Breast epithelium (tissue), 4 donors: ENCODE measurements at regions not wholly inside any gene's neighbourhood (a gene's known extent, or its start where the extent isn't known, plus 50 kb on each side); places are given as distances from the start of the nearest gene placed in this dataset.
"Not testable (repeated sequence)": the region's sequence is repeated elsewhere in the genome, so short reads cannot be mapped to it uniquely, and the experiment has no call there.

ENCODE experiments used
- DNase-seq, 2 donors: peaks; one replicate each; pipeline ENCODE4 v3.0.0-alpha.2; 2019; ENCODE audit warnings: low spot score in 2 of 2
- H3K27ac ChIP-seq, 2 donors: fragments of 200-600 bp; sonication (generic) in 1 of 2; one replicate each; pipeline ENCODE4 v1.5.1; 2016 to 2019; ENCODE audit warnings: mild to moderate bottlenecking in 1 of 2
- H3K27me3 ChIP-seq, 2 donors: fragments of 200-600 bp; sonication (generic) in 1 of 2; one replicate each; pipeline versions ENCODE4 v1.5.1 to v1.6.0; 2017 to 2019; ENCODE audit warnings: control low read depth in 1 of 2, mild to moderate bottlenecking in 1 of 2
- H3K36me3 ChIP-seq: fragments of 200-600 bp; one replicate; pipeline ENCODE4 v1.5.1; 2019
- H3K4me1 ChIP-seq, 2 donors: fragments of 200-600 bp; sonication (generic); one replicate each; pipeline ENCODE4 v1.5.1; 2016 to 2019; ENCODE audit warnings: control low read depth in 1 of 2
- H3K4me3 ChIP-seq, 3 donors: fragments of 200-600 bp; sonication (generic); 1 replicate in 2 of 3; 2 replicates in 1 of 3; pipeline ENCODE4 v1.5.1; 2016 to 2019; ENCODE audit warnings: mild to moderate bottlenecking in 3 of 3, moderate library complexity in 2 of 3
- H3K9me3 ChIP-seq, 2 donors: fragments of 200-600 bp; sonication (generic) in 1 of 2; one replicate each; pipeline ENCODE4 v1.5.1; 2016 to 2019; ENCODE audit warnings: control low read depth in 1 of 2
- POLR2A ChIP-seq: fragments of 450-650 bp; IDR thresholded peaks from one replicate; pipeline ENCODE4 v1.6.1; 2016; ENCODE audit warnings: antibody characterized with exemption, mild to moderate bottlenecking, moderate library complexity
- POLR2AphosphoS5 ChIP-seq, 3 donors: sonication (generic); formaldehyde crosslinking; IDR thresholded peaks; one replicate each; pipeline ENCODE4 v1.6.1; 2017; ENCODE audit warnings: antibody characterized with exemption in 3 of 3
- intact Hi-C: fragments of 100-400 bp; cut with DNase I; formaldehyde crosslinking; loops from one replicate; pipeline ENCODE4 v1.15.1; 2023; ENCODE audit warnings: low total_unique reads
- TF ChIP-seq, protein P1 (sequence below), 3 donors: fragments of 450-650 bp; IDR thresholded peaks; one replicate each; pipeline ENCODE4 v1.5.1; 2016 to 2017; ENCODE audit warnings: antibody characterized with exemption in 3 of 3, mild to moderate bottlenecking in 3 of 3, moderate library complexity in 3 of 3

DNA sequence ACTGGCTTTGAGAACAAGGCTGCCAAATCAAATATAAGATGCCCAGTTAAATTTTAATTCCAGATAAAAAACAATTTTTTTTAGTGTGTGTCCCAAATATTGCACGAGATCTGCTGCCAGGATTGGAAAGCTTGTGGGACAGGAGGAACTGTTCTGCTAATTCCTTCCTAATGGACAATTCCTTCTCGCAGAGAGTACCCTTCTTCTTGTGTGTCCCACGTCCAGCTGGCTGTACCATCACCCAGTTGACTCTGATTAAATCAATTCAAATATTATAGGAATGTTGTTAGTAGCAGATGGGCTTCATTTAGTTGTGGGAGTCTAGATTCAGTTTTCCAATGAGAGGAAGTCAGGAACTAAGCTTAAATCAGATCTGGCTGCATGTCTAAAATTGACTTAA is 347.9 kb upstream of the ATP10A start:
- TF ChIP-seq, protein P1, sequence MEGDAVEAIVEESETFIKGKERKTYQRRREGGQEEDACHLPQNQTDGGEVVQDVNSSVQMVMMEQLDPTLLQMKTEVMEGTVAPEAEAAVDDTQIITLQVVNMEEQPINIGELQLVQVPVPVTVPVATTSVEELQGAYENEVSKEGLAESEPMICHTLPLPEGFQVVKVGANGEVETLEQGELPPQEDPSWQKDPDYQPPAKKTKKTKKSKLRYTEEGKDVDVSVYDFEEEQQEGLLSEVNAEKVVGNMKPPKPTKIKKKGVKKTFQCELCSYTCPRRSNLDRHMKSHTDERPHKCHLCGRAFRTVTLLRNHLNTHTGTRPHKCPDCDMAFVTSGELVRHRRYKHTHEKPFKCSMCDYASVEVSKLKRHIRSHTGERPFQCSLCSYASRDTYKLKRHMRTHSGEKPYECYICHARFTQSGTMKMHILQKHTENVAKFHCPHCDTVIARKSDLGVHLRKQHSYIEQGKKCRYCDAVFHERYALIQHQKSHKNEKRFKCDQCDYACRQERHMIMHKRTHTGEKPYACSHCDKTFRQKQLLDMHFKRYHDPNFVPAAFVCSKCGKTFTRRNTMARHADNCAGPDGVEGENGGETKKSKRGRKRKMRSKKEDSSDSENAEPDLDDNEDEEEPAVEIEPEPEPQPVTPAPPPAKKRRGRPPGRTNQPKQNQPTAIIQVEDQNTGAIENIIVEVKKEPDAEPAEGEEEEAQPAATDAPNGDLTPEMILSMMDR (IDR thresholded peaks at IDR 0.05), result no peak
- Histone ChIP-seq H3K27me3 (no peaks in the 10 kb centered on the region), H3K36me3 (no peaks in the 10 kb centered on the region), H3K27ac (no peak overlapping the region), H3K9me3 (no peaks in the 10 kb centered on the region), H3K4me3 (no peak overlapping the region), H3K4me1 (no peaks in the 10 kb centered on the region)
- intact Hi-C loops, result no loop called here
- no peak for DNase-seq

DNA sequence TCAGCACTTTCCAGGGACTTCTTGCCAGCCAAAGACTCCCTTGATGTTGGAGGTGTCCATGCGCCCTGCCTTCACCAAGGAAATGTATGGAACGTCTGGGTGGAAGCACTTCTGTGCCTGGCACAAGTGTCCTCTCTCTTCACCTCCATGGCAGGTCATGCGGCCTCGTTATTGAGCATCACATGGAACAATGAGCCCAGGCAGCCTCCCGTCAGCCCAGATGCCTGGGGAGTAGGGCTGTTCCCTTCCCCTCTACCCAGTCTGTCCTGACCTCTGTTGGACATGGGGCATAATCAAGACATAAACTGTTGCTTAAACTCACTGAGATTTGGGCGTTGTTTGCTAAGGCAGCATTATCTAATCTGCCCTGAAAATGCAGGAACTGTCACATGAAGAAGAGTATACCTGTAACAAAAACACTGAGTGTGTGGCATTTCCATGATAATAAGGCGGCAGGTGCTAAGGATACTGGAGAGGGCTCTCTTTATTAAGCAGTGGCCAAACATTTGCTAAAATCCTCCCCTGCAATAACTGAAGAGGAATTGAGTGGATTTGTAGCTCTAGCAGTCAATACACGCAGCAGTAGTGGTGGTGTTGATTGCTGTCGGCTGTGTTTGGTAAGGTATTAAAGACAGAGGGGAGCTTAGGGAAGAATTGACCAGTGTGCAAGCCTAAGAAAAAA is 338.2 kb upstream of the ATP10A start:
- Histone ChIP-seq H3K4me1 (no peaks in the 10 kb centered on the region), H3K27ac (no peak overlapping the region), H3K36me3 (no peaks in the 10 kb centered on the region), H3K27me3 (no peaks in the 10 kb centered on the region), H3K9me3 (no peaks in the 10 kb centered on the region), H3K4me3 (no peak overlapping the region)
- intact Hi-C loops, result no loop called here
- DNase-seq, result no peak
- TF ChIP-seq POLR2AphosphoS5 (IDR thresholded peaks at IDR 0.05) (no peak), POLR2A (no peak)
- TF ChIP-seq, protein P1 (IDR thresholded peaks at IDR 0.05), result no peak

DNA sequence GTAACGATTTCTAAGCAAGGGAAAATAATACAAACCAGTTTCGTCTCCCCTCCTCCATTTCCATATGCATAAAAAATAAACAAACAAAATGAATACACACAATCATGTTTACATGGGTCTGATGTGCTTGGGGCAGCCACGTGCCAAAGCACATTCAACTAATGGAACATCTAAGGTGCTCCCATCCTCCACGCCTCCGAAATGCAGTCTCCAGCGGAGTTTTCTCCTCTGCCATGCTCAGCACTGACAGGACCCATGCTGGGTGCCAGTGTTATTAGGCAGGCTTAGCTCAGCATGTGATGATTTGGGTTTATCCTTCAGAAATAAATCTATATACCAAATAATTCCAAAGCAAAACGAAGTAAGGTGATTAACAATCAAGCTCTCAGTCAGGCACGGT is 337.3 kb upstream of the ATP10A start:
- no peaks in the 10 kb centered on the region for H3K4me1 ChIP-seq
- DNase-seq, result no peak
- H3K36me3 ChIP-seq, result no peaks in the 10 kb centered on the region
- intact Hi-C loops, result no loop called here
- H3K27me3 ChIP-seq, result no peaks in the 10 kb centered on the region
- no peak overlapping the region for H3K4me3 ChIP-seq
- TF ChIP-seq, protein P1 (IDR thresholded peaks at IDR 0.05), result no peak
- TF ChIP-seq POLR2A, result no peak
- TF ChIP-seq POLR2AphosphoS5 (IDR thresholded peaks at IDR 0.05), result no peak
- no peaks in the 10 kb centered on the region for H3K9me3 ChIP-seq
- no peak overlapping the region for H3K27ac ChIP-seq

DNA sequence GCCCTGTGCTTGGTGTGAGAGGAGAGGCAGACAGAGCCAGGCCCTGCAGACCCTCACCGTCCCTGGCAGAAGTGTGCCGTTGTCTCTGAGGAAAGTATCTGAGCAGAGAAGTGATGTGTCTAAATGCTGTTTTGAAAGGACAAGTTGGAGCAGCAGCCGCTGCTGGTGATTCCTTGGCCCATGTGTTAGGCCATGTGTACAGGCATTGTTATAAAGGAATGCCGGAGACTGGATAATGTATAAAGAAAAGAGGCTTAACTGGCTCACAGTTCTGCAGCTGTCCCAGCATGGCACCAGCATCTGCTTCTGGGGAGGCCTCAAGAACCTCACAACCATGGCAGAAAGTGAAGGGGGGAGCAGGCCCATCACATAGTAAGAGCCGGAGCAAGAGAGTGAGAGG is 334.6 kb upstream of the ATP10A start:
- no peak for TF ChIP-seq POLR2A
- no peak for TF ChIP-seq POLR2AphosphoS5 (IDR thresholded peaks at IDR 0.05)
- TF ChIP-seq, protein P1 (IDR thresholded peaks at IDR 0.05), result no peak
- Histone ChIP-seq H3K27ac (no peak overlapping the region), H3K9me3 (no peaks in the 10 kb centered on the region), H3K27me3 (no peaks in the 10 kb centered on the region), H3K4me3 (no peak overlapping the region), H3K4me1 (no peaks in the 10 kb centered on the region), H3K36me3 (no peaks in the 10 kb centered on the region)
- DNase-seq, result no peak
- intact Hi-C loops, result no loop called here

DNA sequence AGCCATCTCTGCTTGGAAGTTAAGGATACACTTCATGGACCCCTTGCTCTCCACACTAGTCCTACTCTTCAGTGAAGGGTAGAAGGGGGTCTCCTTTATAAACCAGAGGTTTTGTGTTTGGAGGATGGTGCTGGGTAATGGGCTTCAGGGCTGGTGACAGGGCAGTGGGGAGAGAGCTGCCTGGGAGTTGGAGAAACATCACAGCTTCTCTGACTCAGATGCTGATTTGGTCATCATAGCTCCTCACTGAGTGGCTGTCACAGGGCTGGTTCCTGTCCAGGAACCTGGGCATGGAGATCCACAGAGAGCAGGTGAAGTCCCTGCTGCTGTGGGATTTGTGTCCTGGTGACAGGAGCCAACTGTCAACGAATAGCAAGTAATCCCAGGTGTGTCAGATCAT is 333.9 kb upstream of the ATP10A start:
- Histone ChIP-seq H3K4me3 (no peak overlapping the region), H3K9me3 (no peaks in the 10 kb centered on the region), H3K4me1 (no peaks in the 10 kb centered on the region), H3K27me3 (no peaks in the 10 kb centered on the region), H3K36me3 (no peaks in the 10 kb centered on the region), H3K27ac (no peak overlapping the region)
- intact Hi-C loops, result no loop called here
- DNase-seq, result no peak
- no peak for TF ChIP-seq POLR2AphosphoS5 (IDR thresholded peaks at IDR 0.05)

DNA sequence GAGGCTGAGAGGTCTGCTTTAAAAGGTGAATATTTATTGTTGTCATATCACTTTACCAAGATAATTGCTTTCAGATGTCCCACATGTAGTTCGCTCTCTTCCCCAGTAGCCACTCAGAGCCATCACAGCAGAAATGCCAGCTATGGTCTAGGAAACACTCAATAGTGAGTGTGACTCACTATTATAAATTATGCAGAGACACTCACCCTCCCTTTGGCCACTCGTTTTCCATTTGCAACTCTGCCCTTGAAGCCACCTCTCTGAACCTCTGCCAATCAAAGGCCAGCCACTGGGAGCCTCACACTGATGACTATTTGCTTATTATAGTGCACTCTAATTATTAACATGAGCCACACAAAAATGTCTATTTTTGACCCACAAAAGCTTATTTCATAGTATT is 328.1 kb upstream of the ATP10A start:
- DNase-seq, result no peak
- H3K4me1 ChIP-seq, result no peaks in the 10 kb centered on the region
- no peaks in the 10 kb centered on the region for H3K27me3 ChIP-seq
- no peaks in the 10 kb centered on the region for H3K36me3 ChIP-seq
- no peak for TF ChIP-seq POLR2A
- TF ChIP-seq POLR2AphosphoS5 (IDR thresholded peaks at IDR 0.05), result no peak
- no peaks in the 10 kb centered on the region for H3K9me3 ChIP-seq
- no peak overlapping the region for H3K27ac ChIP-seq
- intact Hi-C loops, result no loop called here
- H3K4me3 ChIP-seq, result no peak overlapping the region

DNA sequence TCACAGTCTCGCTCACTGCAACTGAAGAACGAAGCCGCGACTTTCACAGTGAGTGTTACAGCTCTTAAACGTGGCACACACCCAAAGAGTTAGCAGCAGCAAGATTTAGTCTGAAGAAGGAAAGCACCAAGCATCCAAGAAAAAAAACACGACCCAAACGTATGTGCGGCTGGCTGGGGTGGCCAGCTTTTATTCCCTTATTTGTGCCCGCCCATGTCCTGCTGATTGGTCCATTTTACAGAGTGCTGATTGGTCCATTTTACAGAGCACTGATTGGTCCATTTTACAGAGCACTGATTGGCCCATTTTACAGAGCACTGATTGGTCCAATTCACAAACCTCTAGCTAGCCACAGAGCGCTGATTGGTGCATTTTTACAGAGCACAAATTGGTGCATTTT is 323.0 kb upstream of the ATP10A start:
- intact Hi-C loops, result not testable (repeated sequence)

More for the DNA sequence above, 323.0 kb upstream of the ATP10A start:
- H3K4me1 ChIP-seq, H3K9me3 ChIP-seq, H3K27ac ChIP-seq, H3K4me3 ChIP-seq, DNase-seq, H3K36me3 ChIP-seq, H3K27me3 ChIP-seq: not testable (repeated sequence)
